WTC11 (cell line): ENCODE measurements at regions not wholly inside any gene's neighbourhood (a gene's known extent, or its start where the extent isn't known, plus 50 kb on each side); places are given as distances from the start of the nearest gene placed in this dataset.

Experiments used
- ATAC-seq: fragments of 200-7000 bp; cut with Tn5 transposase; 2 replicates; pipeline ENCODE4 v1.10.0; 2021; ENCODE audit warnings: mild to moderate bottlenecking, moderate library complexity
- CTCF ChIA-PET: fragments of 300-600 bp; sonication (Branson Sonifier 250); formaldehyde crosslinking; loops from one replicate; lab custom pipeline; 2021; ENCODE audit warnings: antibody characterized with exemption; lab: Charles Lee
- POLR2A ChIA-PET: fragments of 350-600 bp; sonication (Branson Sonifier 250); formaldehyde crosslinking; loops from one replicate; lab custom pipeline; 2021; ENCODE audit warnings: antibody characterized with exemption; lab: Charles Lee
- DNase-seq: peaks from one replicate; pipeline ENCODE4 v3.0.0; 2021; ENCODE audit warnings: low spot score
- H3K27ac Mint-ChIP-seq: 2 replicates; pipeline ENCODE4 v1.8.0; 2021; ENCODE audit warnings: mixed read lengths
- H3K27me3 Mint-ChIP-seq: 2 replicates; pipeline ENCODE4 v1.8.0; 2021; ENCODE audit warnings: low read depth, mild to moderate bottlenecking, moderate library complexity, mixed read lengths
- H3K36me3 Mint-ChIP-seq: 2 replicates; pipeline ENCODE4 v1.8.0; 2021; ENCODE audit warnings: mixed read lengths
- H3K4me1 Mint-ChIP-seq: 2 replicates; pipeline ENCODE4 v1.8.0; 2022; ENCODE audit warnings: mixed read lengths
- H3K4me3 Mint-ChIP-seq: 2 replicates; pipeline ENCODE4 v1.8.0; 2021; ENCODE audit warnings: mild to moderate bottlenecking, moderate library complexity, mixed read lengths
- H3K9me3 Mint-ChIP-seq: 2 replicates; pipeline ENCODE4 v1.8.0; 2021; ENCODE audit warnings: mixed read lengths
- ATF2 ChIP-seq: sonication (generic); formaldehyde crosslinking; IDR thresholded peaks from 2 replicates; pipeline ENCODE4 v1.8.1; 2022; ENCODE audit warnings: low read depth, missing genetic modification reagents, borderline replicate concordance
- CREM ChIP-seq: sonication (generic); formaldehyde crosslinking; IDR thresholded peaks from 2 replicates; pipeline ENCODE4 v1.8.1; 2022; ENCODE audit warnings: mild to moderate bottlenecking, missing genetic modification reagents, moderate library complexity
- ELF4 ChIP-seq: sonication (generic); formaldehyde crosslinking; IDR thresholded peaks from 2 replicates; pipeline ENCODE4 v1.8.1; 2022; ENCODE audit warnings: low read depth, mild to moderate bottlenecking, moderate library complexity, missing genetic modification reagents
- FOXK1 ChIP-seq: sonication (generic); formaldehyde crosslinking; IDR thresholded peaks from 2 replicates; pipeline ENCODE4 v1.8.0; 2022; ENCODE audit warnings: mild to moderate bottlenecking, moderate library complexity, missing genetic modification reagents
- FOXP1 ChIP-seq: sonication (generic); formaldehyde crosslinking; IDR thresholded peaks from 2 replicates; pipeline ENCODE4 v1.8.0; 2022; ENCODE audit warnings: missing genetic modification reagents, mild to moderate bottlenecking, moderate library complexity, borderline replicate concordance
- GTF2I ChIP-seq: fragments of 250-450 bp; sonication (Bioruptor Pico); conservative IDR thresholded peaks from 2 replicates; pipeline ENCODE4 v1.4.0; 2021; ENCODE audit warnings: mild to moderate bottlenecking
- NFATC4 ChIP-seq: fragments of 250-450 bp; sonication (Bioruptor Pico); IDR thresholded peaks from 2 replicates; pipeline ENCODE4 v1.9.0; 2021; ENCODE audit warnings: mild to moderate bottlenecking
- NR1H2 ChIP-seq: sonication (generic); formaldehyde crosslinking; IDR thresholded peaks from 2 replicates; pipeline ENCODE4 v1.9.0; 2021; ENCODE audit warnings: mild to moderate bottlenecking, moderate library complexity, missing genetic modification reagents
- SMAD4 ChIP-seq: sonication (generic); formaldehyde crosslinking; IDR thresholded peaks from 2 replicates; pipeline ENCODE4 v1.8.0; 2022; ENCODE audit warnings: mild to moderate bottlenecking, missing genetic modification reagents
- STAT6 ChIP-seq: sonication (generic); formaldehyde crosslinking; conservative IDR thresholded peaks from 2 replicates; pipeline ENCODE4 v1.8.1; 2023; ENCODE audit warnings: mild to moderate bottlenecking, low read depth, missing genetic modification reagents, moderate library complexity
- TEAD4 ChIP-seq: sonication (generic); formaldehyde crosslinking; IDR thresholded peaks from 2 replicates; pipeline ENCODE4 v1.8.0; 2022; ENCODE audit warnings: mild to moderate bottlenecking, missing genetic modification reagents
- ZBTB21 ChIP-seq: sonication (generic); formaldehyde crosslinking; IDR thresholded peaks from 2 replicates; pipeline ENCODE4 v1.8.1; 2023; ENCODE audit warnings: mild to moderate bottlenecking, missing genetic modification reagents, borderline replicate concordance
- ZNF396 ChIP-seq: fragments of 250-450 bp; sonication (Bioruptor Pico); IDR thresholded peaks from 2 replicates; pipeline ENCODE4 v1.8.0; 2021; ENCODE audit warnings: mild to moderate bottlenecking, moderate library complexity, borderline replicate concordance
- ZNF423 ChIP-seq: fragments of 250-450 bp; sonication (Bioruptor Pico); IDR thresholded peaks from 2 replicates; pipeline ENCODE4 v2.1.2; 2022; ENCODE audit warnings: mild to moderate bottlenecking, moderate library complexity
- TF ChIP-seq, protein P1 (sequence below): sonication (generic); formaldehyde crosslinking; IDR thresholded peaks from 2 replicates; pipeline ENCODE4 v1.8.1; 2023; ENCODE audit warnings: mild to moderate bottlenecking, moderate library complexity, missing genetic modification reagents
- TF ChIP-seq, protein P2 (sequence below): sonication (generic); formaldehyde crosslinking; IDR thresholded peaks from 2 replicates; pipeline ENCODE4 v1.8.0; 2022; ENCODE audit warnings: mild to moderate bottlenecking, missing genetic modification reagents
- TF ChIP-seq, protein P3 (sequence below): sonication (generic); formaldehyde crosslinking; IDR thresholded peaks from 2 replicates; pipeline ENCODE4 v1.8.0; 2022; ENCODE audit warnings: mild to moderate bottlenecking, missing genetic modification reagents
- TF ChIP-seq, protein P4 (sequence below): sonication (generic); formaldehyde crosslinking; IDR thresholded peaks from 2 replicates; pipeline ENCODE4 v1.8.1; 2023; ENCODE audit warnings: mild to moderate bottlenecking, missing genetic modification reagents, moderate library complexity
- TF ChIP-seq, protein P5 (sequence below): fragments of 250-450 bp; sonication (Bioruptor Pico); IDR thresholded peaks from 2 replicates; pipeline ENCODE4 v1.9.0; 2021; ENCODE audit warnings: moderate library complexity, mild to moderate bottlenecking, inconsistent platforms, borderline replicate concordance
- TF ChIP-seq, protein P6 (sequence below): sonication (generic); formaldehyde crosslinking; IDR thresholded peaks from 2 replicates; pipeline ENCODE4 v1.8.1; 2022; ENCODE audit warnings: missing genetic modification reagents, borderline replicate concordance

GRCh38 chr9:107732781-107733522 is 243.4 kb upstream of the KLF4 start:
- ChIA-PET POLR2A (no interaction called here), CTCF (no interaction called here)
- no peaks in the 10 kb centered on the region for H3K9me3 Mint-ChIP-seq
- ATAC-seq (no peak), DNase-seq (no peak)
- no peak overlapping the region for H3K27ac Mint-ChIP-seq
- peaks cover 5% of the 10 kb centered on the region for H3K4me1 Mint-ChIP-seq
- H3K4me3 Mint-ChIP-seq: no peak overlapping the region
- H3K36me3 Mint-ChIP-seq: no peaks in the 10 kb centered on the region
- H3K27me3 Mint-ChIP-seq: no peaks in the 10 kb centered on the region
- TF ChIP-seq, protein P1, sequence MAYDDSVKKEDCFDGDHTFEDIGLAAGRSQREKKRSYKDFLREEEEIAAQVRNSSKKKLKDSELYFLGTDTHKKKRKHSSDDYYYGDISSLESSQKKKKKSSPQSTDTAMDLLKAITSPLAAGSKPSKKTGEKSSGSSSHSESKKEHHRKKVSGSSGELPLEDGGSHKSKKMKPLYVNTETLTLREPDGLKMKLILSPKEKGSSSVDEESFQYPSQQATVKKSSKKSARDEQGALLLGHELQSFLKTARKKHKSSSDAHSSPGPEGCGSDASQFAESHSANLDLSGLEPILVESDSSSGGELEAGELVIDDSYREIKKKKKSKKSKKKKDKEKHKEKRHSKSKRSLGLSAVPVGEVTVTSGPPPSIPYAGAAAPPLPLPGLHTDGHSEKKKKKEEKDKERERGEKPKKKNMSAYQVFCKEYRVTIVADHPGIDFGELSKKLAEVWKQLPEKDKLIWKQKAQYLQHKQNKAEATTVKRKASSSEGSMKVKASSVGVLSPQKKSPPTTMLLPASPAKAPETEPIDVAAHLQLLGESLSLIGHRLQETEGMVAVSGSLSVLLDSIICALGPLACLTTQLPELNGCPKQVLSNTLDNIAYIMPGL: no peak
- TF ChIP-seq, protein P2, sequence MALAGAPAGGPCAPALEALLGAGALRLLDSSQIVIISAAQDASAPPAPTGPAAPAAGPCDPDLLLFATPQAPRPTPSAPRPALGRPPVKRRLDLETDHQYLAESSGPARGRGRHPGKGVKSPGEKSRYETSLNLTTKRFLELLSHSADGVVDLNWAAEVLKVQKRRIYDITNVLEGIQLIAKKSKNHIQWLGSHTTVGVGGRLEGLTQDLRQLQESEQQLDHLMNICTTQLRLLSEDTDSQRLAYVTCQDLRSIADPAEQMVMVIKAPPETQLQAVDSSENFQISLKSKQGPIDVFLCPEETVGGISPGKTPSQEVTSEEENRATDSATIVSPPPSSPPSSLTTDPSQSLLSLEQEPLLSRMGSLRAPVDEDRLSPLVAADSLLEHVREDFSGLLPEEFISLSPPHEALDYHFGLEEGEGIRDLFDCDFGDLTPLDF (CRISPR knock-in tag): no peak

DNA sequence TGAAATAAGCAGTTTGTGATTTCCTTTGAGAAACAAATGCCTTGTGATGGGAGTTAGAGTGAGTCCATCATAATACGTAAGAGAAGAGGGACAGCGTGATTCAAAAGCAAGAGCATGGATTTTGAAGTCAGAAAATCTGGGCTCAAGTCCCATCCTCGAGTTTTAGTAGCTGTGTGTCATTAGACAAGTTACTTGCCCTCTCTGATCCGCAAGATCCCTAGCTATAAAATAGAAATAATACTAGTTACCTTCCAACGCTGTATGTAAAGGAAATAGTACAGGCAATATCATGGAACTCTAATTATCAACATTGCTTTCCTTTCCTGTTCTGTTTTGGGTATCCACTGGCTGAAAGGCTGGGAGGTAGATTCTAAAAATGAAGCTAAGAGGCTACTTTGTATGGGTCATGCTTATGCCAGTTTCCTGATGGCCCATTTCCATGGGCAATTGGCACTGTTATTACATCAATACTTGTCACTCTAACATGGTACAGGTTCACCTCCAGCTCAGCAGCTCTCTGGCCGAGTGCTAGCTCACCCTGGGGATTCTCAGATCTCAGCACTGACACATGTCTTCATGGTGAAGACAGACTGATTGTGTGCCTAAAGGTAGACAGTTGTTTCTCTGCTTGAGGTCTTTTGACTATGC is 241.7 kb upstream of the KLF4 start:
- Mint-ChIP-seq H3K36me3 (no peaks in the 10 kb centered on the region), H3K9me3 (no peaks in the 10 kb centered on the region), H3K4me1 (no peaks in the 10 kb centered on the region), H3K27me3 (no peaks in the 10 kb centered on the region), H3K27ac (no peak overlapping the region), H3K4me3 (no peak overlapping the region)
- ChIA-PET CTCF (interaction anchor here (1.4 kb wide), 1 partner anchor 266 kb away, joined by 3 read pairs; no protein-coding TSS in a partner anchor), POLR2A (no interaction called here)
- no peak for DNase-seq
- TF ChIP-seq GTF2I (CRISPR knock-in tag): no peak
- TF ChIP-seq TEAD4 (CRISPR knock-in tag): no peak
- no peak for TF ChIP-seq SMAD4 (CRISPR knock-in tag)
- no peak for TF ChIP-seq ZNF396 (CRISPR knock-in tag)
- TF ChIP-seq FOXK1 (CRISPR knock-in tag): no peak
- TF ChIP-seq ZBTB21 (CRISPR knock-in tag): no peak
- TF ChIP-seq ZNF423 (CRISPR knock-in tag): no peak
- TF ChIP-seq, protein P3, sequence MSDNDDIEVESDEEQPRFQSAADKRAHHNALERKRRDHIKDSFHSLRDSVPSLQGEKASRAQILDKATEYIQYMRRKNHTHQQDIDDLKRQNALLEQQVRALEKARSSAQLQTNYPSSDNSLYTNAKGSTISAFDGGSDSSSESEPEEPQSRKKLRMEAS (CRISPR knock-in tag): no peak
- TF ChIP-seq, protein P4, sequence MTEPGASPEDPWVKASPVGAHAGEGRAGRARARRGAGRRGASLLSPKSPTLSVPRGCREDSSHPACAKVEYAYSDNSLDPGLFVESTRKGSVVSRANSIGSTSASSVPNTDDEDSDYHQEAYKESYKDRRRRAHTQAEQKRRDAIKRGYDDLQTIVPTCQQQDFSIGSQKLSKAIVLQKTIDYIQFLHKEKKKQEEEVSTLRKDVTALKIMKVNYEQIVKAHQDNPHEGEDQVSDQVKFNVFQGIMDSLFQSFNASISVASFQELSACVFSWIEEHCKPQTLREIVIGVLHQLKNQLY (CRISPR knock-in tag): no peak
- TF ChIP-seq STAT6: no peak
- TF ChIP-seq, protein P5, sequence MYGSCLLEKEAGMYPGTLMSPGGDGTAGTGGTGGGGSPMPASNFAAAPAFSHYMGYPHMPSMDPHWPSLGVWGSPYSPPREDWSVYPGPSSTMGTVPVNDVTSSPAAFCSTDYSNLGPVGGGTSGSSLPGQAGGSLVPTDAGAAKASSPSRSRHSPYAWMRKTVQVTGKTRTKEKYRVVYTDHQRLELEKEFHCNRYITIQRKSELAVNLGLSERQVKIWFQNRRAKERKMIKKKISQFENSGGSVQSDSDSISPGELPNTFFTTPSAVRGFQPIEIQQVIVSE (CRISPR knock-in tag): no peak
- no peak for TF ChIP-seq ATF2
- no peak for TF ChIP-seq CREM
- TF ChIP-seq NFATC4 (CRISPR knock-in tag): no peak
- TF ChIP-seq FOXP1 (CRISPR knock-in tag): no peak
- no peak for TF ChIP-seq ELF4 (CRISPR knock-in tag)
- TF ChIP-seq, protein P6, sequence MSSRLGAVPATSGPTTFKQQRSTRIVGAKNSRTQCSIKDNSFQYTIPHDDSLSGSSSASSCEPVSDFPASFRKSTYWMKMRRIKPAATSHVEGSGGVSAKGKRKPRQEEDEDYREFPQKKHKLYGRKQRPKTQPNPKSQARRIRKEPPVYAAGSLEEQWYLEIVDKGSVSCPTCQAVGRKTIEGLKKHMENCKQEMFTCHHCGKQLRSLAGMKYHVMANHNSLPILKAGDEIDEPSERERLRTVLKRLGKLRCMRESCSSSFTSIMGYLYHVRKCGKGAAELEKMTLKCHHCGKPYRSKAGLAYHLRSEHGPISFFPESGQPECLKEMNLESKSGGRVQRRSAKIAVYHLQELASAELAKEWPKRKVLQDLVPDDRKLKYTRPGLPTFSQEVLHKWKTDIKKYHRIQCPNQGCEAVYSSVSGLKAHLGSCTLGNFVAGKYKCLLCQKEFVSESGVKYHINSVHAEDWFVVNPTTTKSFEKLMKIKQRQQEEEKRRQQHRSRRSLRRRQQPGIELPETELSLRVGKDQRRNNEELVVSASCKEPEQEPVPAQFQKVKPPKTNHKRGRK (CRISPR knock-in tag): no peak
- TF ChIP-seq NR1H2 (CRISPR knock-in tag): no peak
- no peak for ATAC-seq
